ENCODE measurements at regions not wholly inside any gene's neighbourhood (a gene's known extent, or its start where the extent isn't known, plus 50 kb on each side); places are given as distances from the start of the nearest gene placed in this dataset.

GRCh38 chr2:144999071-144999875 lies 479.4 kb upstream of the ZEB2 start:
- no peak for DNase-seq
- peak; percentile 91 to 97 for ATAC-seq
- no peak overlapping the region for H3K27ac ChIP-seq (ENCODE audit: low read length)
- H3K4me1 ChIP-seq (ENCODE audit: control insufficient read depth, insufficient read depth, low read length) = no peaks in the 10 kb centered on the region
- no peaks in the 10 kb centered on the region for H3K9me3 ChIP-seq (ENCODE audit: control insufficient read depth, low read length)
- 50% methylated on average over 7 of the region's 7 CpGs for WGBS
- intact Hi-C loops (cut with DNase I) = no loop called here
- H3K27me3 ChIP-seq (ENCODE audit: control insufficient read depth, insufficient read depth) = no peaks in the 10 kb centered on the region
- H3K4me3 ChIP-seq (ENCODE audit: low read length) = no peak overlapping the region

GRCh38 chr2:144998435-144998834 lies 478.5 kb upstream of the ZEB2 start:
- Histone ChIP-seq H3K9me3 (ENCODE audit: control insufficient read depth, low read length) (no peaks in the 10 kb centered on the region), H3K27ac (ENCODE audit: low read length) (no peak overlapping the region)
- 67% methylated on average over 4 of the region's 4 CpGs for WGBS

GRCh38 chr2:144996225-144996795 lies 476.4 kb upstream of the ZEB2 start:
- Histone ChIP-seq H3K4me1 (ENCODE audit: control insufficient read depth, insufficient read depth, low read length) (peaks cover 2% of the 10 kb centered on the region), H3K27ac (ENCODE audit: low read length) (no peak overlapping the region), H3K4me3 (ENCODE audit: low read length) (peak overlapping the region; percentile 20), H3K9me3 (ENCODE audit: control insufficient read depth, low read length) (no peaks in the 10 kb centered on the region), H3K27me3 (ENCODE audit: control insufficient read depth, insufficient read depth) (no peaks in the 10 kb centered on the region)
- 42% methylated on average over 5 of the region's 5 CpGs for WGBS
- DNase-seq (no peak), ATAC-seq (no peak)
- intact Hi-C loops (cut with DNase I) = no loop called here

More at GRCh38 chr2:144998435-144998834, 478.5 kb upstream of the ZEB2 start:
- no peaks in the 10 kb centered on the region for H3K27me3 ChIP-seq (ENCODE audit: control insufficient read depth, insufficient read depth)
- intact Hi-C loops (cut with DNase I) = no loop called here
- DNase-seq (no peak), ATAC-seq (no peak)
- no peak overlapping the region for H3K4me3 ChIP-seq (ENCODE audit: low read length)
- H3K4me1 ChIP-seq (ENCODE audit: control insufficient read depth, insufficient read depth, low read length) = peaks cover 2% of the 10 kb centered on the region

- Histone ChIP-seq H3K4me1 (ENCODE audit: control insufficient read depth, insufficient read depth, low read length) (peaks cover 2% of the 10 kb centered on the region), H3K27ac (ENCODE audit: low read length) (no peak overlapping the region), H3K4me3 (ENCODE audit: low read length) (no peak overlapping the region), H3K9me3 (ENCODE audit: control insufficient read depth, low read length) (no peaks in the 10 kb centered on the region), H3K27me3 (ENCODE audit: control insufficient read depth, insufficient read depth) (no peaks in the 10 kb centered on the region)
- intact Hi-C loops (cut with DNase I) = no loop called here
- no peak for DNase-seq
- peak; percentile 21 to 51 for ATAC-seq
- WGBS = 37% methylated on average over 3 of the region's 3 CpGs
These were observed 475.6 kb upstream of the ZEB2 start for GRCh38 chr2:144995482-144995881.

- Histone ChIP-seq H3K27ac (ENCODE audit: low read length) (no peak overlapping the region), H3K4me3 (ENCODE audit: low read length) (no peak overlapping the region), H3K9me3 (ENCODE audit: control insufficient read depth, low read length) (no peaks in the 10 kb centered on the region), H3K4me1 (ENCODE audit: control insufficient read depth, insufficient read depth, low read length) (peaks cover 2% of the 10 kb centered on the region), H3K27me3 (ENCODE audit: control insufficient read depth, insufficient read depth) (no peaks in the 10 kb centered on the region)
- WGBS = 94% methylated on average over 1 of the region's 1 CpG
- ATAC-seq (no peak), DNase-seq (no peak)
- intact Hi-C loops (cut with DNase I) = no loop called here
These were observed 470.7 kb upstream of the ZEB2 start for GRCh38 chr2:144990661-144991060.

- Histone ChIP-seq H3K27me3 (ENCODE audit: control insufficient read depth, insufficient read depth) (no peaks in the 10 kb centered on the region), H3K27ac (ENCODE audit: low read length) (no peak overlapping the region), H3K4me3 (ENCODE audit: low read length) (no peak overlapping the region), H3K4me1 (ENCODE audit: control insufficient read depth, insufficient read depth, low read length) (peaks cover 2% of the 10 kb centered on the region), H3K9me3 (ENCODE audit: control insufficient read depth, low read length) (no peaks in the 10 kb centered on the region)
- 56% methylated on average over 2 of the region's 2 CpGs for WGBS
- ATAC-seq = no peak
- intact Hi-C loops (cut with DNase I) = no loop called here
- no peak for DNase-seq
These were observed 469.8 kb upstream of the ZEB2 start for GRCh38 chr2:144989579-144990270.

- H3K4me3 ChIP-seq (ENCODE audit: low read length) = no peak overlapping the region
- intact Hi-C loops (cut with DNase I) = no loop called here
- ATAC-seq = no peak
- H3K27me3 ChIP-seq (ENCODE audit: control insufficient read depth, insufficient read depth) = no peaks in the 10 kb centered on the region
- no peaks in the 10 kb centered on the region for H3K4me1 ChIP-seq (ENCODE audit: control insufficient read depth, insufficient read depth, low read length)
- H3K27ac ChIP-seq (ENCODE audit: low read length) = no peak overlapping the region
- no peaks in the 10 kb centered on the region for H3K9me3 ChIP-seq (ENCODE audit: control insufficient read depth, low read length)
- no peak for DNase-seq
These were observed 468.7 kb upstream of the ZEB2 start for GRCh38 chr2:144988591-144988990.

- Histone ChIP-seq H3K4me1 (ENCODE audit: control insufficient read depth, insufficient read depth, low read length) (no peaks in the 10 kb centered on the region), H3K4me3 (ENCODE audit: low read length) (no peak overlapping the region), H3K27me3 (ENCODE audit: control insufficient read depth, insufficient read depth) (no peaks in the 10 kb centered on the region), H3K9me3 (ENCODE audit: control insufficient read depth, low read length) (no peaks in the 10 kb centered on the region), H3K27ac (ENCODE audit: low read length) (no peak overlapping the region)
- WGBS = 80% methylated on average over 2 of the region's 2 CpGs
- no peak for ATAC-seq
- DNase-seq = no peak
- intact Hi-C loops (cut with DNase I) = no loop called here
These were observed 466.8 kb upstream of the ZEB2 start for GRCh38 chr2:144986691-144987090.

GRCh38 chr2:144984038-144984437 lies 464.1 kb upstream of the ZEB2 start:
- intact Hi-C loops (cut with DNase I) = no loop called here
- ATAC-seq = no peak
- WGBS = 87% methylated on average over 1 of the region's 1 CpG
- H3K4me1 ChIP-seq (ENCODE audit: control insufficient read depth, insufficient read depth, low read length) = no peaks in the 10 kb centered on the region
- DNase-seq = no peak
- no peaks in the 10 kb centered on the region for H3K9me3 ChIP-seq (ENCODE audit: control insufficient read depth, low read length)
- no peak overlapping the region for H3K4me3 ChIP-seq (ENCODE audit: low read length)
- H3K27ac ChIP-seq (ENCODE audit: low read length) = no peak overlapping the region
- H3K27me3 ChIP-seq (ENCODE audit: control insufficient read depth, insufficient read depth) = no peaks in the 10 kb centered on the region

- ATAC-seq = no peak
- Histone ChIP-seq H3K4me1 (ENCODE audit: control insufficient read depth, insufficient read depth, low read length) (no peaks in the 10 kb centered on the region), H3K27ac (ENCODE audit: low read length) (no peak overlapping the region), H3K4me3 (ENCODE audit: low read length) (no peak overlapping the region), H3K27me3 (ENCODE audit: control insufficient read depth, insufficient read depth) (no peaks in the 10 kb centered on the region), H3K9me3 (ENCODE audit: control insufficient read depth, low read length) (no peaks in the 10 kb centered on the region)
- no peak for DNase-seq
- intact Hi-C loops (cut with DNase I) = no loop called here
- WGBS = 78% methylated on average over 2 of the region's 2 CpGs
These were observed 463.2 kb upstream of the ZEB2 start for GRCh38 chr2:144983107-144983506.

- DNase-seq (no peak), ATAC-seq (no peak)
- Histone ChIP-seq H3K27me3 (ENCODE audit: control insufficient read depth, insufficient read depth) (no peaks in the 10 kb centered on the region), H3K4me3 (ENCODE audit: low read length) (no peak overlapping the region), H3K4me1 (ENCODE audit: control insufficient read depth, insufficient read depth, low read length) (no peaks in the 10 kb centered on the region), H3K27ac (ENCODE audit: low read length) (no peak overlapping the region), H3K9me3 (ENCODE audit: control insufficient read depth, low read length) (no peaks in the 10 kb centered on the region)
- WGBS = 90% methylated on average over 2 of the region's 2 CpGs
- intact Hi-C loops (cut with DNase I) = no loop called here
These were observed 462.6 kb upstream of the ZEB2 start for GRCh38 chr2:144982481-144982880.
